ENCODE measurements at regions not wholly inside any gene's neighbourhood (a gene's known extent, or its start where the extent isn't known, plus 50 kb on each side); places are given as distances from the start of the nearest gene placed in this dataset.
A peak's percentile ranks its signal among the peaks of the same experiment; 100 is the strongest.
"Not testable (repeated sequence)": the region's sequence is repeated elsewhere in the genome, so short reads cannot be mapped to it uniquely, and the experiment has no call there.

- H3K4me3 Mint-ChIP-seq, result no peak overlapping the region
Measured at GRCh38 chr2:72078773-72079172, 68.9 kb downstream of the CYP26B1 start.

GRCh38 chr2:72077702-72078169 lies 69.9 kb downstream of the CYP26B1 start:
- H3K27me3 Mint-ChIP-seq, result peaks cover 2% of the 10 kb centered on the region
- ATAC-seq (no peak), DNase-seq (no peak)
- H3K4me3 Mint-ChIP-seq, result no peak overlapping the region
- H3K9me3 Mint-ChIP-seq, result peaks cover 13 to 35% of the 10 kb centered on the region in 2 donors
- H3K4me1 Mint-ChIP-seq, result no peaks in the 10 kb centered on the region
- H3K27ac Mint-ChIP-seq, result no peak overlapping the region

More at GRCh38 chr2:72078773-72079172, 68.9 kb downstream of the CYP26B1 start:
- DNase-seq (no peak), ATAC-seq (no peak)
- Mint-ChIP-seq H3K9me3 (peaks cover 9 to 27% of the 10 kb centered on the region in 2 donors), H3K27me3 (peaks cover 12% of the 10 kb centered on the region), H3K4me1 (no peaks in the 10 kb centered on the region), H3K27ac (no peak overlapping the region)

DNA sequence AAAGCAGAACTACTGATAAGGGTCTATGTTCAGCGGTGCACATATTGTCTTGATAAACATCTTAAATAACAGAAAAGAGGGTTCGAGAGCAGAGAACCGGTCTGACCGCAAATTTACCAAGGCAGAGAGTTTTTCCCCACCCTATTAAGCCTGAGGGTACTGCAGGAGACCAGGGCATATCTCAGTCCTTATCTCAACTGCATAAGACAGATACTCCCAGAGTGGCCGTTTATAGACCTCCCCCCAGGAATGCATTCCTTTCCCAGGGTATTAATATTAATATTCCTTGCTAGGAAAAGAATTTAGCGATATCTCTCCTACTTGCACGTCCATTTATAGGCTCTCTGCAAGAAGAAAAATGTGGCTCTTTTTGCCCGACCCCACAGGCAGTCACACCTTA lies 74.3 kb downstream of the CYP26B1 start:
- not testable (repeated sequence) for ATAC-seq, H3K27ac Mint-ChIP-seq, DNase-seq, H3K27me3 Mint-ChIP-seq, H3K4me3 Mint-ChIP-seq, H3K4me1 Mint-ChIP-seq
- peaks cover 13 to 30% of the 10 kb centered on the region in 2 donors for H3K9me3 Mint-ChIP-seq

DNA sequence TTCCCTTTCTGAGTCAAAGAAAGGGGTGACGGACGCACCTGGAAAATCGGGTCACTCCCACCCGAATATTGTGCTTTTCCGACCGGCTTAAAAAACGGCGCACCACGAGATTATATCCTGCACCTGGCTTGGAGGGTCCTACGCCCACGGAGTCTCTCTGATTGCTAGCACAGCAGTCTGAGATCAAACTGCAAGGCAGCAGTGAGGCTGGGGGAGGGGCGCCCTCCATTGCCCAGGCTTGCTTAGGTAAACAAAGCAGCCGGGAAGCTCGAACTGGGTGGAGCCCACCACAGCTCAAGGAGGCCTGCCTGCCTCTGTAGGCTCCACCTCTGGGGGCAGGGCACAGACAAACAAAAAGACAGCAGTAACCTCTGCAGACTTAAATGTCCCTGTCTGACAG lies 83.5 kb downstream of the CYP26B1 start:
- peaks cover 15% of the 10 kb centered on the region for H3K27me3 Mint-ChIP-seq
- DNase-seq, H3K4me3 Mint-ChIP-seq, ATAC-seq, H3K27ac Mint-ChIP-seq, H3K4me1 Mint-ChIP-seq, H3K9me3 Mint-ChIP-seq: not testable (repeated sequence)

DNA sequence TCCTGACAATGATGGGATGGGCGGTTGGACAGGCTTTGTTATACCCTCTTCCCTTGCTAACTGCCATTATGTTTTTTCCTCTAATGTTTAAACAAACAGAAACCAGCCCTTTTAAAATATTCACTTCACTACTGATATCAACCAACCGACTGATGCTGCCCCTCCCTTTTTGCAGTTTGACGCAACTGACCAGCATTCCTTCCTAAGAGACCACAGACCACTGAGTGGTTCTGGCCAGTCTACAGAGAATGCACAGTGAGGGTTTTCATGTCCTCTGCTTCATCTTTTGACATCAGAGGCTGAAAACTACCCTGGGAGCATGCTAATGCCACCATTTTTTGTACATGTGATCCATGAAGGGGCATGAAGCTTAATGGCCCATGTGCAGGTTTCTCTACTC lies 85.3 kb downstream of the CYP26B1 start:
- DNase-seq (no peak), ATAC-seq (no peak)
- Mint-ChIP-seq H3K9me3 (peaks cover 0 to 4% of the 10 kb centered on the region in 2 donors), H3K27me3 (peaks cover 28% of the 10 kb centered on the region), H3K4me1 (no peaks in the 10 kb centered on the region), H3K27ac (peak overlapping the region in 1 of 2 donors; percentile 57), H3K4me3 (no peak overlapping the region)

GRCh38 chr2:72057308-72057707 lies 90.4 kb downstream of the CYP26B1 start:
- H3K27me3 Mint-ChIP-seq, result peaks cover 24% of the 10 kb centered on the region

GRCh38 chr2:72051971-72052505 lies 95.6 kb downstream of the CYP26B1 start:
- no peaks in the 10 kb centered on the region for H3K27me3 Mint-ChIP-seq
- no peaks in the 10 kb centered on the region for H3K4me1 Mint-ChIP-seq
- DNase-seq, result no peak
- H3K9me3 Mint-ChIP-seq, result peaks cover 9 to 13% of the 10 kb centered on the region in 2 donors
- no peak overlapping the region for H3K27ac Mint-ChIP-seq
- no peak for ATAC-seq
- no peak overlapping the region for H3K4me3 Mint-ChIP-seq

More at GRCh38 chr2:72057308-72057707, 90.4 kb downstream of the CYP26B1 start:
- ATAC-seq (no peak), DNase-seq (no peak)
- Mint-ChIP-seq H3K27ac (no peak overlapping the region), H3K4me3 (no peak overlapping the region), H3K4me1 (no peaks in the 10 kb centered on the region), H3K9me3 (peaks cover 0 to 8% of the 10 kb centered on the region in 2 donors)

DNA sequence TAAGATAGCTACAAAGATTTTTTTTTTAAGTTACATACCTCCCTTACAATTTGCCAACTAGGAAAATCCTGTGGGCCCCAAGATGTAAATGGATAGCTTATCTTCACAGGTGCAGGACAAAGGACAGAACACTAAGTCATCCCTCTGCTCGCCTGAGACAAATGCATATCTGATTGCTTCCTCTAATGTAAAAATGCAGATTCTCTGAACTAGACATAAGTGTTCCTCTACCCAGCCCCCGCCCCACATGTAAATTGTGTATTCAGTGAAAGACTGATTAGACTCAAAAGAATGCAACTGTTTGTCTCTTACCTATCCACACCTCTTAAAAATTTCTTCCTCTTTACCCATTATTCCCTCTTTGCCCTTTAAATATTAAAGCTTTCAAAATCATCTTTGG lies 96.5 kb downstream of the CYP26B1 start:
- no peak overlapping the region for H3K4me3 Mint-ChIP-seq
- DNase-seq (no peak), ATAC-seq (no peak)
- H3K9me3 Mint-ChIP-seq, result peaks cover 14 to 20% of the 10 kb centered on the region in 2 donors
- H3K27ac Mint-ChIP-seq, result no peak overlapping the region
- H3K4me1 Mint-ChIP-seq, result no peaks in the 10 kb centered on the region
- no peaks in the 10 kb centered on the region for H3K27me3 Mint-ChIP-seq

DNA sequence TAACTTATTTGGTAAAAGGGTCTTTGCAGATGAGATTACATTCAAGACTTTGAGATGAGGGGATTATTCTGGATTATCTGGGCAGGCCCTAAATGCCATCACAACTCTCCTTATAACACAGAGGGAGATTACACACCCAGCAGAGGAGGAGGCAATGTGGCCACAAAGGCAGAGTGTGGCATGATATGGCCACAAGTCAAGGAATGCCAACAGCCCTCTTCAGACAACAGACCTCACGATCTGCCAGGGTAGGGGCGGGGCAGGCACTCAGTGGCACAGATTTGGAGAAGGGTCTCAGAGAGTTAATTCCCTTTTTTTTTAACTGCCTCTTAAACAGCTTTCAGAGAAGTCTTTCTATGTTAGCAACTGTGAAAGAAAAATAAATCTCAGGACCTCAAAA lies 96.9 kb downstream of the CYP26B1 start:
- H3K27ac Mint-ChIP-seq, result no peak overlapping the region
- peaks cover 14 to 20% of the 10 kb centered on the region in 2 donors for H3K9me3 Mint-ChIP-seq
- no peaks in the 10 kb centered on the region for H3K4me1 Mint-ChIP-seq
- H3K4me3 Mint-ChIP-seq, result no peak overlapping the region
- no peak for DNase-seq
- no peak for ATAC-seq
- H3K27me3 Mint-ChIP-seq, result no peaks in the 10 kb centered on the region

GRCh38 chr2:72048881-72049477 lies 98.7 kb downstream of the CYP26B1 start:
- Mint-ChIP-seq H3K9me3 (peaks cover 14 to 17% of the 10 kb centered on the region in 2 donors), H3K4me1 (no peaks in the 10 kb centered on the region), H3K27me3 (no peaks in the 10 kb centered on the region), H3K4me3 (no peak overlapping the region), H3K27ac (no peak overlapping the region)
- ATAC-seq (no peak), DNase-seq (no peak)

DNA sequence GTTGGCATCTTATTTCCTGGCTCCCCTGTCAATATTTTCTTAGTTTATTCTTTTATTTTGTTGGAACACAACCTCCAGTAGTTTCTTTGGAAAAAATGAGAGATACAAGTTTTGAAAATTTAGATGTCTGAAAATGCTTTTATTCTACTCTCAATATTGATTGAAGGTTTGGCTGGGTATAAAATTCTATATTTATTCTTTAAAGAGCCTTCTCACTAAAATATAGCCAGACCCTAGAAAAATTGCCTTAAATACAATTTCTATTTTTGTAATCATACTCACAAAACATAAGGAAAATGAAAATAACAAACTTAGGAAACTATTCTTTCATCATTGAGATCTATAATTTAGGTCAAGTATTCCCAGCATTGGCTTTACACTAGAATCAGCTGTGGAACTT lies 103.7 kb downstream of the CYP26B1 start:
- Mint-ChIP-seq H3K27me3 (peaks cover 9% of the 10 kb centered on the region), H3K27ac (no peak overlapping the region), H3K4me3 (no peak overlapping the region), H3K9me3 (peaks cover 19 to 27% of the 10 kb centered on the region in 2 donors), H3K4me1 (no peaks in the 10 kb centered on the region)
- ATAC-seq (no peak), DNase-seq (no peak)

DNA sequence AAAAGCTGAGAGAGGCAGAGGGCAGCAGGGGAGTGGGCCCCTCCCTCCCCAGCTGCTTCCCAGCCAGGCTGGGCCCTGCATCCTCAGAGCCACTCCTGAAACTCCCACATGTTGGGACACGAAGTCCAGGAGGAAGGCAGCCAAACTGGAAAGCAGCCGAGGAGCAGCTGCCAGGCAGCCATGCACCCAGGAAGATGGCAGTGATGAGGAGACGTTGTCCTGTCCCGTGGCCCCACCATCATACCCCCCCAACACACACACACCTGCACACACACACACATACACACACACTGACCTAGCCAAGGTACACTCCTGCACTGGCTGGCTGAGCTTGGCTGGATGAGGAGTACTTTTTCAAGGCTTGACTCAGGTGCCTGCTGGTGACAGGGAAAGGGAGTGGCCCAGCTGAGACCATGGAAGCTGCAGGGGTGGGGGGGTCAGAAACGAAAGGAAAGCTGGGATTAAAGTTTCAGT lies 106.0 kb downstream of the CYP26B1 start:
- DNase-seq, result no peak
- no peak for ATAC-seq
- H3K27ac Mint-ChIP-seq, result no peak overlapping the region
- H3K4me1 Mint-ChIP-seq, result no peaks in the 10 kb centered on the region
- H3K27me3 Mint-ChIP-seq, result peaks cover 9% of the 10 kb centered on the region
- no peak overlapping the region for H3K4me3 Mint-ChIP-seq
- H3K9me3 Mint-ChIP-seq, result peaks cover 9 to 17% of the 10 kb centered on the region in 2 donors

- no peak for ATAC-seq
- Mint-ChIP-seq H3K9me3 (peaks cover 5 to 13% of the 10 kb centered on the region in 2 donors), H3K4me1 (no peaks in the 10 kb centered on the region), H3K4me3 (no peak overlapping the region), H3K27ac (no peak overlapping the region), H3K27me3 (peaks cover 9% of the 10 kb centered on the region)
- no peak for DNase-seq
Measured at GRCh38 chr2:72040629-72041571, 106.8 kb downstream of the CYP26B1 start.

DNA sequence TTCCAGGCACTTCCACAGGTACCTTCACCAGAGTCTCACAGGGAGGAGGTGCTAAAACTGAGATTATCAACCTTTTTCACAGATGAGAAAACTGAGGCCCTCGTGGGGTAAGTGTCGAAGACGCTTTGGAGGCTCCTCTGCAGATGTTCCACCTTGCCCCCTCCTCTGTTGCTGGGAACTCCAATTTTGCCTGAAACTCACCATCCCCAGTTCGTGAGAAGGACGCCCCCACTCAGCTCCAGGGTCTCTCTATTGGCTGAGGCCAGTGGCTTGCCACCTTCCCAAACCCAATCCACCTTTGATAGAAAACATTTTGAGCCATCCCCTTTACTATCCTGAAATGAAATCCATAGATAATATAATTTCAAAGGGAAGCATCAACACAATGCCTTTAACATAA lies 109.1 kb downstream of the CYP26B1 start:
- no peak for DNase-seq
- Mint-ChIP-seq H3K27ac (no peak overlapping the region), H3K4me3 (no peak overlapping the region), H3K27me3 (peaks cover 9% of the 10 kb centered on the region), H3K4me1 (no peaks in the 10 kb centered on the region), H3K9me3 (peaks cover 1 to 13% of the 10 kb centered on the region in 2 donors)
- ATAC-seq, result no peak

- Mint-ChIP-seq H3K27ac (no peak overlapping the region), H3K4me3 (no peak overlapping the region), H3K9me3 (peaks cover 0 to 7% of the 10 kb centered on the region in 2 donors), H3K4me1 (no peaks in the 10 kb centered on the region), H3K27me3 (peaks cover 9% of the 10 kb centered on the region)
- ATAC-seq (no peak), DNase-seq (no peak)
Measured at GRCh38 chr2:72037261-72037666, 110.4 kb downstream of the CYP26B1 start.

- no peak overlapping the region for H3K4me3 Mint-ChIP-seq
- H3K27me3 Mint-ChIP-seq, result peaks cover 9% of the 10 kb centered on the region
- H3K9me3 Mint-ChIP-seq, result peaks cover 0 to 7% of the 10 kb centered on the region in 2 donors
- H3K4me1 Mint-ChIP-seq, result no peaks in the 10 kb centered on the region
- ATAC-seq (no peak), DNase-seq (no peak)
- no peak overlapping the region for H3K27ac Mint-ChIP-seq
Measured at GRCh38 chr2:72036595-72036994, 111.1 kb downstream of the CYP26B1 start.
